Common myeloid progenitor, CD34-positive (primary cell): ENCODE measurements at regions not wholly inside any gene's neighbourhood (a gene's known extent, or its start where the extent isn't known, plus 50 kb on each side); places are given as distances from the start of the nearest gene placed in this dataset.

ENCODE experiments used
- CTCF ChIA-PET: fragments of 350-600 bp; sonication (Branson Sonifier 250); formaldehyde crosslinking; loops from one replicate; lab custom pipeline; 2021; ENCODE audit warnings: antibody characterized with exemption; lab: Charles Lee
- POLR2A ChIA-PET: fragments of 350-600 bp; sonication (Branson Sonifier 250); formaldehyde crosslinking; loops from one replicate; lab custom pipeline; 2021; ENCODE audit warnings: antibody characterized with exemption; lab: Charles Lee
- DNase-seq, 3 donors: peaks; one replicate each; pipeline versions ENCODE4 v3.0.0 to v3.0.0-alpha.2; 2013
- H3K27ac ChIP-seq, 2 experiments: 1 replicate in 1 of 2; 2 replicates in 1 of 2; pipeline ENCODE4 v1.7.0; 2013; ENCODE audit warnings: inconsistent platforms in 2 of 2, low read length in 2 of 2, mild to moderate bottlenecking in 2 of 2, low read depth in 1 of 2, moderate library complexity in 1 of 2; ENCODE audit not compliant: severe bottlenecking in 2 of 2, insufficient read depth in 1 of 2, poor library complexity in 1 of 2
- H3K27me3 ChIP-seq, 5 experiments: replicated peaks in 2 of 5; 1 replicate in 3 of 5; 2 replicates in 2 of 5; pipeline versions ENCODE4 v1.6.1 to v1.7.0; 2013; ENCODE audit warnings: low read length in 4 of 5, mild to moderate bottlenecking in 2 of 5, moderate library complexity in 2 of 5, inconsistent platforms in 1 of 5; ENCODE audit not compliant: insufficient read depth in 5 of 5, control insufficient read depth in 4 of 5
- H3K36me3 ChIP-seq, 4 experiments: 1 replicate in 2 of 4; 2 replicates in 2 of 4; pipeline versions ENCODE4 v1.6.1 to v1.7.0; 2013; ENCODE audit warnings: low read length in 3 of 4, control low read depth in 1 of 4, mild to moderate bottlenecking in 1 of 4; ENCODE audit not compliant: control insufficient read depth in 4 of 4, insufficient read depth in 4 of 4
- H3K4me1 ChIP-seq, 4 experiments: 1 replicate in 3 of 4; 2 replicates in 1 of 4; pipeline versions ENCODE4 v1.6.1 to v1.7.1; 2013; ENCODE audit warnings: low read length in 3 of 4, mild to moderate bottlenecking in 3 of 4, control low read depth in 1 of 4, inconsistent platforms in 1 of 4, moderate library complexity in 1 of 4; ENCODE audit not compliant: control insufficient read depth in 4 of 4, insufficient read depth in 4 of 4; ENCODE audit errors: control extremely low read depth in 1 of 4
- H3K4me3 ChIP-seq, 7 experiments: 1 replicate in 4 of 7; 2 replicates in 3 of 7; pipeline versions ENCODE4 v1.5.1 to v1.7.0; 2013; ENCODE audit warnings: mild to moderate bottlenecking in 7 of 7, low read length in 6 of 7, moderate library complexity in 6 of 7, inconsistent platforms in 2 of 7, low read depth in 2 of 7, control low read depth in 1 of 7; ENCODE audit not compliant: insufficient read depth in 4 of 7, control insufficient read depth in 1 of 7; ENCODE audit errors: extremely low read depth in 1 of 7
- H3K9me3 ChIP-seq, 5 experiments: 1 replicate in 4 of 5; 2 replicates in 1 of 5; pipeline versions ENCODE4 v1.6.1 to v1.7.1; 2013; ENCODE audit warnings: low read length in 4 of 5, mild to moderate bottlenecking in 2 of 5, inconsistent platforms in 1 of 5, low read depth in 1 of 5, moderate library complexity in 1 of 5; ENCODE audit not compliant: control insufficient read depth in 4 of 5, insufficient read depth in 2 of 5; ENCODE audit errors: control extremely low read depth in 1 of 5
- whole genome bisulfite sequencing: methylation state at CpG from one replicate; pipeline ENCODE4 v1.1.5; 2013; ENCODE audit not compliant: insufficient coverage; 5-methylcytosine and 5-hydroxymethylcytosine counted together

GRCh38 chr9:73539881-73540390, 388.3 kb downstream of the ANXA1 start:
- POLR2A ChIA-PET, result no interaction called here
- Histone ChIP-seq H3K4me3 (no peak overlapping the region), H3K27ac (no peak overlapping the region), H3K4me1 (no peaks in the 10 kb centered on the region), H3K9me3 (no peaks in the 10 kb centered on the region), H3K36me3 (no peaks in the 10 kb centered on the region), H3K27me3 (no peaks in the 10 kb centered on the region)
- CTCF ChIA-PET, result no interaction called here
- DNase-seq, result no peak
- 98% methylated on average over 6 of the region's 7 CpGs for WGBS

- CTCF ChIA-PET, result no interaction called here
- no peak overlapping the region for H3K4me3 ChIP-seq
- no peaks in the 10 kb centered on the region for H3K9me3 ChIP-seq
- H3K4me1 ChIP-seq, result no peaks in the 10 kb centered on the region
- POLR2A ChIA-PET, result no interaction called here
- H3K27me3 ChIP-seq, result no peaks in the 10 kb centered on the region
- DNase-seq, result no peak
- no CpG with 5 or more reads among the region's 2 CpGs for WGBS
- H3K27ac ChIP-seq, result no peak overlapping the region
- H3K36me3 ChIP-seq, result no peaks in the 10 kb centered on the region
Observed at GRCh38 chr9:73541923-73542322, 390.3 kb downstream of the ANXA1 start.

GRCh38 chr9:73543727-73544126, 392.1 kb downstream of the ANXA1 start:
- no peak overlapping the region for H3K27ac ChIP-seq
- H3K27me3 ChIP-seq, result no peaks in the 10 kb centered on the region
- no peaks in the 10 kb centered on the region for H3K9me3 ChIP-seq
- no peaks in the 10 kb centered on the region for H3K4me1 ChIP-seq
- no peaks in the 10 kb centered on the region for H3K36me3 ChIP-seq
- ChIA-PET CTCF (no interaction called here), POLR2A (no interaction called here)
- DNase-seq, result no peak
- H3K4me3 ChIP-seq, result no peak overlapping the region

- ChIA-PET POLR2A (no interaction called here), CTCF (no interaction called here)
- Histone ChIP-seq H3K9me3 (no peaks in the 10 kb centered on the region), H3K4me1 (no peaks in the 10 kb centered on the region), H3K4me3 (no peak overlapping the region), H3K36me3 (no peaks in the 10 kb centered on the region), H3K27me3 (no peaks in the 10 kb centered on the region), H3K27ac (no peak overlapping the region)
- DNase-seq, result no peak
- WGBS, result 100% methylated on average over 2 of the region's 5 CpGs
Observed at GRCh38 chr9:73548201-73548600, 396.5 kb downstream of the ANXA1 start.

GRCh38 chr9:73549991-73550390, 398.3 kb downstream of the ANXA1 start:
- H3K4me1 ChIP-seq, result no peaks in the 10 kb centered on the region
- WGBS, result no CpG with 5 or more reads among the region's 1 CpG
- ChIA-PET CTCF (no interaction called here), POLR2A (no interaction called here)
- H3K4me3 ChIP-seq, result no peak overlapping the region
- no peak overlapping the region for H3K27ac ChIP-seq
- DNase-seq, result no peak
- no peaks in the 10 kb centered on the region for H3K36me3 ChIP-seq
- no peaks in the 10 kb centered on the region for H3K27me3 ChIP-seq
- H3K9me3 ChIP-seq, result no peaks in the 10 kb centered on the region

GRCh38 chr9:73553295-73553694, 401.6 kb downstream of the ANXA1 start:
- H3K36me3 ChIP-seq, result no peaks in the 10 kb centered on the region
- H3K27me3 ChIP-seq, result no peaks in the 10 kb centered on the region
- no peak for DNase-seq
- H3K4me3 ChIP-seq, result no peak overlapping the region
- ChIA-PET POLR2A (no interaction called here), CTCF (no interaction called here)
- no peak overlapping the region for H3K27ac ChIP-seq
- 0% methylated on average over 1 of the region's 3 CpGs for WGBS
- no peaks in the 10 kb centered on the region for H3K9me3 ChIP-seq
- H3K4me1 ChIP-seq, result no peaks in the 10 kb centered on the region

GRCh38 chr9:73558471-73558870, 406.8 kb downstream of the ANXA1 start:
- ChIA-PET CTCF (no interaction called here), POLR2A (no interaction called here)
- H3K9me3 ChIP-seq, result no peaks in the 10 kb centered on the region
- no peaks in the 10 kb centered on the region for H3K27me3 ChIP-seq
- H3K36me3 ChIP-seq, result no peaks in the 10 kb centered on the region
- H3K4me3 ChIP-seq, result no peak overlapping the region
- no peak overlapping the region for H3K27ac ChIP-seq
- no peak for DNase-seq
- H3K4me1 ChIP-seq, result no peaks in the 10 kb centered on the region
